ENCODE measurements at regions not wholly inside any gene's neighbourhood (a gene's known extent, or its start where the extent isn't known, plus 50 kb on each side); places are given as distances from the start of the nearest gene placed in this dataset.

GRCh38 chr14:40345334-40345733 lies 913.1 kb upstream of the FBXO33 start:
- TF ChIP-seq POLR2AphosphoS5 (IDR thresholded peaks at IDR 0.05; ENCODE audit: low read depth) (no peak), REST (IDR thresholded peaks at IDR 0.05; ENCODE audit: unreplicated experiment) (no peak), NANOG (IDR thresholded peaks at IDR 0.05; ENCODE audit: borderline replicate concordance) (no peak), CTCF (conservative IDR thresholded peaks at IDR 0.05; ENCODE audit: low read depth in 2 of 2) (no peak), CREB1 (CRISPR knock-in tag; IDR thresholded peaks at IDR 0.05; ENCODE audit: low read depth) (no peak), EZH2 (IDR thresholded peaks at IDR 0.05; ENCODE audit: low read depth, unreplicated experiment) (no peak), EZH2phosphoT487 (IDR thresholded peaks at IDR 0.05; ENCODE audit: unreplicated experiment) (no peak), JUNB (IDR thresholded peaks at IDR 0.05; ENCODE audit: unreplicated experiment) (no peak)

Measured in GM23338 (cell line).